Transverse colon (tissue), 4 donors: ENCODE measurements at regions not wholly inside any gene's neighbourhood (a gene's known extent, or its start where the extent isn't known, plus 50 kb on each side); places are given as distances from the start of the nearest gene placed in this dataset.

Experiments
- POLR2AphosphoS5 ChIP-seq, 3 donors: sonication (generic); formaldehyde crosslinking; IDR thresholded peaks; one replicate each; pipeline ENCODE4 v1.6.1; 2016; ENCODE audit warnings: antibody characterized with exemption in 3 of 3
- TF ChIP-seq, protein P1 (sequence below), 5 experiments: fragments of 200-600 bp in 3 of 5; fragments of 450-650 bp in 2 of 5; sonication (generic) in 3 of 5; IDR thresholded peaks; 1 replicate in 2 of 5; 2 replicates in 3 of 5; pipeline ENCODE4 v1.5.1; 2016 to 2017; ENCODE audit warnings: antibody characterized with exemption in 5 of 5, inconsistent platforms in 3 of 5, mild to moderate bottlenecking in 2 of 5, moderate library complexity in 1 of 5

DNA sequence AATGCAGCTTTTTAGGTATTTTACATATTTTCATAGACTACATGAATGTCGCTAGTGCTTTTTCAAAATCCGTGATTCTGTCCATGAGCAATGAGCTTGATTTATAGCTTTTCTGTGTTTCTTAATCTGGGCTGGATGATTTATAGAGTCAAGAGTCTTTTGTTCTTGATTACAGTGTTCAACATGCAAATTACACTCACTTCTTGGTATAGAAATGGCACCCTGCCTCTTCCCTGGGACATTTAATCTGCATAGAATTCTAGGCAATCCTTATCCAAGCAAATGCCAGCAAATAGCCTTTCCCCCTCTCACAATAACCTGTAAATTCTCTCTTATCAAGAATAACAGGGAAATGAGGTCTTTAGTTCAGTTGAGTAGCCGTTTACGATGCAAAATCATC, 246.2 kb upstream of the SEMA3C start:
- TF ChIP-seq, protein P1, sequence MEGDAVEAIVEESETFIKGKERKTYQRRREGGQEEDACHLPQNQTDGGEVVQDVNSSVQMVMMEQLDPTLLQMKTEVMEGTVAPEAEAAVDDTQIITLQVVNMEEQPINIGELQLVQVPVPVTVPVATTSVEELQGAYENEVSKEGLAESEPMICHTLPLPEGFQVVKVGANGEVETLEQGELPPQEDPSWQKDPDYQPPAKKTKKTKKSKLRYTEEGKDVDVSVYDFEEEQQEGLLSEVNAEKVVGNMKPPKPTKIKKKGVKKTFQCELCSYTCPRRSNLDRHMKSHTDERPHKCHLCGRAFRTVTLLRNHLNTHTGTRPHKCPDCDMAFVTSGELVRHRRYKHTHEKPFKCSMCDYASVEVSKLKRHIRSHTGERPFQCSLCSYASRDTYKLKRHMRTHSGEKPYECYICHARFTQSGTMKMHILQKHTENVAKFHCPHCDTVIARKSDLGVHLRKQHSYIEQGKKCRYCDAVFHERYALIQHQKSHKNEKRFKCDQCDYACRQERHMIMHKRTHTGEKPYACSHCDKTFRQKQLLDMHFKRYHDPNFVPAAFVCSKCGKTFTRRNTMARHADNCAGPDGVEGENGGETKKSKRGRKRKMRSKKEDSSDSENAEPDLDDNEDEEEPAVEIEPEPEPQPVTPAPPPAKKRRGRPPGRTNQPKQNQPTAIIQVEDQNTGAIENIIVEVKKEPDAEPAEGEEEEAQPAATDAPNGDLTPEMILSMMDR (IDR thresholded peaks at IDR 0.05): no peak
- no peak for TF ChIP-seq POLR2AphosphoS5 (IDR thresholded peaks at IDR 0.05)
